Thymus (tissue), 11 donors: ENCODE measurements at regions not wholly inside any gene's neighbourhood (a gene's known extent, or its start where the extent isn't known, plus 50 kb on each side); places are given as distances from the start of the nearest gene placed in this dataset.

Experiments used
- DNase-seq, 9 donors: peaks; one replicate each; pipeline ENCODE4 v3.0.0-alpha.2; 2013; ENCODE audit warnings: low spot score in 9 of 9, low read depth in 6 of 9, missing footprints in 1 of 9
- H3K27ac ChIP-seq, 2 donors: one replicate each; pipeline ENCODE4 v1.5.1; 2013; ENCODE audit warnings: control low read depth in 1 of 2, low read depth in 1 of 2, low read length in 1 of 2, mild to moderate bottlenecking in 1 of 2, moderate library complexity in 1 of 2
- H3K27me3 ChIP-seq, 2 donors: one replicate each; pipeline ENCODE4 v1.5.1; 2013; ENCODE audit warnings: low read length in 1 of 2; ENCODE audit not compliant: control insufficient read depth in 2 of 2, insufficient read depth in 1 of 2
- H3K36me3 ChIP-seq, 2 donors: one replicate each; pipeline ENCODE4 v1.5.1; 2013; ENCODE audit warnings: low read length in 1 of 2, mild to moderate bottlenecking in 1 of 2, moderate library complexity in 1 of 2; ENCODE audit not compliant: control insufficient read depth in 2 of 2, insufficient read depth in 2 of 2
- H3K4me1 ChIP-seq, 2 donors: one replicate each; pipeline ENCODE4 v1.5.1; 2013; ENCODE audit warnings: low read length in 2 of 2; ENCODE audit not compliant: control insufficient read depth in 2 of 2, insufficient read depth in 2 of 2
- H3K4me3 ChIP-seq, 2 donors: one replicate each; pipeline ENCODE4 v1.5.1; 2013; ENCODE audit warnings: low read length in 2 of 2, control low read depth in 1 of 2, mild to moderate bottlenecking in 1 of 2
- H3K9me3 ChIP-seq, 2 donors: one replicate each; pipeline ENCODE4 v1.5.1; 2013; ENCODE audit warnings: low read length in 1 of 2, mild to moderate bottlenecking in 1 of 2; ENCODE audit not compliant: control insufficient read depth in 2 of 2, insufficient read depth in 1 of 2
- WGBS: extraction: QIAGEN DNeasy Blood & Tissue Kit; methylation state at CpG from one replicate; pipeline ENCODE4 v1.1.7; 2013; 5-methylcytosine and 5-hydroxymethylcytosine counted together
- donor health status: healthy.

GRCh38 chr2:240290432-240291336, 144.8 kb upstream of the GPC1 start:
- DNase-seq, result no peak
- Histone ChIP-seq H3K4me3 (no peak overlapping the region), H3K9me3 (no peaks in the 10 kb centered on the region), H3K27ac (no peak overlapping the region), H3K4me1 (no peaks in the 10 kb centered on the region), H3K27me3 (no peaks in the 10 kb centered on the region), H3K36me3 (no peaks in the 10 kb centered on the region)
- 93% methylated on average over 30 of the region's 30 CpGs for WGBS

GRCh38 chr2:240291337-240292034, 144.0 kb upstream of the GPC1 start:
- Histone ChIP-seq H3K4me3 (no peak overlapping the region), H3K9me3 (no peaks in the 10 kb centered on the region), H3K36me3 (no peaks in the 10 kb centered on the region), H3K4me1 (no peaks in the 10 kb centered on the region), H3K27ac (no peak overlapping the region), H3K27me3 (no peaks in the 10 kb centered on the region)
- 93% methylated on average over 16 of the region's 16 CpGs for WGBS
- no peak for DNase-seq

- Histone ChIP-seq H3K9me3 (no peaks in the 10 kb centered on the region), H3K4me1 (no peaks in the 10 kb centered on the region), H3K36me3 (no peaks in the 10 kb centered on the region), H3K27me3 (no peaks in the 10 kb centered on the region), H3K4me3 (no peak overlapping the region), H3K27ac (no peak overlapping the region)
- 90% methylated on average over 8 of the region's 8 CpGs for WGBS
- no peak for DNase-seq
Observed at GRCh38 chr2:240292035-240292574, 143.4 kb upstream of the GPC1 start.

- no peak for DNase-seq
- H3K4me3 ChIP-seq, result no peak overlapping the region
- H3K36me3 ChIP-seq, result no peaks in the 10 kb centered on the region
- H3K27ac ChIP-seq, result no peak overlapping the region
- WGBS, result 94% methylated on average over 15 of the region's 15 CpGs
- no peaks in the 10 kb centered on the region for H3K4me1 ChIP-seq
- no peaks in the 10 kb centered on the region for H3K27me3 ChIP-seq
- no peaks in the 10 kb centered on the region for H3K9me3 ChIP-seq
Observed at GRCh38 chr2:240292619-240293525, 142.6 kb upstream of the GPC1 start.

- Histone ChIP-seq H3K27ac (no peak overlapping the region), H3K9me3 (no peaks in the 10 kb centered on the region), H3K4me3 (no peak overlapping the region), H3K4me1 (no peaks in the 10 kb centered on the region), H3K36me3 (no peaks in the 10 kb centered on the region), H3K27me3 (no peaks in the 10 kb centered on the region)
- peak in 1 of 9 donors; percentile 8 for DNase-seq
- 81% methylated on average over 24 of the region's 24 CpGs for WGBS
Observed at GRCh38 chr2:240293557-240294461, 141.7 kb upstream of the GPC1 start.

GRCh38 chr2:240294514-240294913, 140.9 kb upstream of the GPC1 start:
- no peaks in the 10 kb centered on the region for H3K4me1 ChIP-seq
- no peaks in the 10 kb centered on the region for H3K36me3 ChIP-seq
- H3K9me3 ChIP-seq, result no peaks in the 10 kb centered on the region
- no peak overlapping the region for H3K27ac ChIP-seq
- no peak overlapping the region for H3K4me3 ChIP-seq
- 87% methylated on average over 5 of the region's 5 CpGs for whole genome bisulfite sequencing
- no peak for DNase-seq
- no peaks in the 10 kb centered on the region for H3K27me3 ChIP-seq

GRCh38 chr2:240295256-240296103, 140.0 kb upstream of the GPC1 start:
- 91% methylated on average over 24 of the region's 24 CpGs for WGBS
- no peaks in the 10 kb centered on the region for H3K36me3 ChIP-seq

More at GRCh38 chr2:240295256-240296103, 140.0 kb upstream of the GPC1 start:
- H3K9me3 ChIP-seq, result no peaks in the 10 kb centered on the region
- no peaks in the 10 kb centered on the region for H3K4me1 ChIP-seq
- no peak overlapping the region for H3K4me3 ChIP-seq
- H3K27ac ChIP-seq, result no peak overlapping the region
- DNase-seq, result no peak
- H3K27me3 ChIP-seq, result no peaks in the 10 kb centered on the region
